Gastrocnemius medialis (tissue), 4 donors: ENCODE measurements at regions not wholly inside any gene's neighbourhood (a gene's known extent, or its start where the extent isn't known, plus 50 kb on each side); places are given as distances from the start of the nearest gene placed in this dataset.

ENCODE experiments used
- ATAC-seq, 2 donors: fragments of 150-250 bp; one replicate each; pipeline ENCODE4 v1.9.1; 2016
- DNase-seq, 2 donors: peaks; one replicate each; pipeline ENCODE4 v3.0.0-alpha.2; 2019
- H3K27ac ChIP-seq, 4 donors: fragments of 200-600 bp; sonication (generic); 1 replicate in 1 of 4; 2 replicates in 3 of 4; pipeline ENCODE4 v1.5.1; 2016 to 2018; ENCODE audit warnings: mild to moderate bottlenecking in 2 of 4, moderate library complexity in 1 of 4
- H3K27me3 ChIP-seq, 3 donors: fragments of 200-600 bp; sonication (generic) in 2 of 3; 1 replicate in 1 of 3; 2 replicates in 2 of 3; pipeline versions ENCODE4 v1.5.1 to v1.6.0; 2016 to 2019; ENCODE audit warnings: mild to moderate bottlenecking in 1 of 3, moderate library complexity in 1 of 3
- H3K36me3 ChIP-seq, 2 donors: fragments of 200-600 bp; sonication (generic) in 1 of 2; one replicate each; pipeline ENCODE4 v1.5.1; 2017 to 2018
- H3K4me1 ChIP-seq, 2 donors: fragments of 200-600 bp; sonication (generic) in 1 of 2; one replicate each; pipeline ENCODE4 v1.5.1; 2016 to 2017; ENCODE audit warnings: mild to moderate bottlenecking in 2 of 2
- H3K4me3 ChIP-seq, 4 donors: fragments of 200-600 bp; sonication (generic) in 3 of 4; 1 replicate in 1 of 4; 2 replicates in 3 of 4; pipeline ENCODE4 v1.5.1; 2016 to 2019; ENCODE audit warnings: mild to moderate bottlenecking in 2 of 4
- H3K9me3 ChIP-seq, 3 donors: fragments of 200-600 bp; sonication (generic) in 2 of 3; 1 replicate in 1 of 3; 2 replicates in 2 of 3; pipeline ENCODE4 v1.5.1; 2016 to 2019
- CTCF ChIP-seq, 5 experiments: fragments of 450-650 bp in 3 of 5; fragments of 200-600 bp in 2 of 5; sonication (generic) in 2 of 5; IDR thresholded peaks in 4 of 5; conservative IDR thresholded peaks in 1 of 5; 1 replicate in 4 of 5; 2 replicates in 1 of 5; pipeline ENCODE4 v1.5.1; 2016 to 2019; ENCODE audit warnings: antibody characterized with exemption in 5 of 5, mild to moderate bottlenecking in 3 of 5, moderate library complexity in 3 of 5
- POLR2A ChIP-seq, 2 donors: fragments of 450-650 bp; IDR thresholded peaks; one replicate each; pipeline ENCODE4 v1.6.1; 2017; ENCODE audit warnings: antibody characterized with exemption in 2 of 2, mild to moderate bottlenecking in 2 of 2, moderate library complexity in 2 of 2
- in situ Hi-C, 4 donors: fragments of 200-750 bp; cut with MboI; loops; one replicate each; pipeline versions ENCODE4 v1.15.0 to v1.8.0; 2017; ENCODE audit warnings: low sequenced_read_pairs in 4 of 4
- intact Hi-C: fragments of 100-400 bp; cut with DNase I; formaldehyde crosslinking; loops from one replicate; pipeline ENCODE4 v1.15.1; 2023; ENCODE audit warnings: low total_unique reads

- Histone ChIP-seq H3K4me1 (no peaks in the 10 kb centered on the region), H3K9me3 (no peaks in the 10 kb centered on the region), H3K27me3 (no peaks in the 10 kb centered on the region), H3K36me3 (no peaks in the 10 kb centered on the region), H3K4me3 (no peak overlapping the region), H3K27ac (no peak overlapping the region)
- no peak for TF ChIP-seq CTCF (IDR thresholded peaks at IDR 0.05 in 4 of 5, conservative IDR thresholded peaks at IDR 0.05 in 1 of 5)
- no peak for TF ChIP-seq POLR2A (IDR thresholded peaks at IDR 0.05)
- DNase-seq (no peak), ATAC-seq (no peak)
- in situ Hi-C loops = no loop called here
- intact Hi-C loops = no loop called here
Measured at GRCh38 chr9:4435197-4435596, 55.1 kb upstream of the SLC1A1 start.

DNA sequence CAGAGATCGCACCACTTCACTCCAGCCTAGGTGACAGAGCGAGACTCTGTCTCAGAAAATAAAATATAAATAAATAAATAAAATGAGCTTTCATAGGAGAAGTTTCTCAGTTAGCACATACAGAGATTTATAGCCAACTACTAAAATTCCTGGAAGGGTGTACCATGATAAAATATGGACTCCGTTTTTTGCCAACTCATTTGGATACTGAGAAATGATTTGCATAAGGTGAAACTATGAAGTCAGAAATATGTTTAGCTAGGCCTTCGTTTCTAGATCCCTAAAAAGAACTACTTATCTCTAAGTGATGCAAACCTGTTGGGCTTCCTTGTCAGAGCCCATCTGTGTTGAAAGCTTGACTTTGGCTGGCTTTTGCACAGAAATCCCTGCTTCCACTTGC, 56.9 kb upstream of the SLC1A1 start:
- in situ Hi-C loops = no loop called here
- TF ChIP-seq POLR2A (IDR thresholded peaks at IDR 0.05) (no peak), CTCF (IDR thresholded peaks at IDR 0.05 in 4 of 5, conservative IDR thresholded peaks at IDR 0.05 in 1 of 5) (no peak)
- Histone ChIP-seq H3K4me3 (no peak overlapping the region), H3K36me3 (no peaks in the 10 kb centered on the region), H3K27ac (no peak overlapping the region), H3K4me1 (no peaks in the 10 kb centered on the region), H3K9me3 (no peaks in the 10 kb centered on the region), H3K27me3 (no peaks in the 10 kb centered on the region)
- no peak for ATAC-seq
- intact Hi-C loops = no loop called here
- no peak for DNase-seq

DNA sequence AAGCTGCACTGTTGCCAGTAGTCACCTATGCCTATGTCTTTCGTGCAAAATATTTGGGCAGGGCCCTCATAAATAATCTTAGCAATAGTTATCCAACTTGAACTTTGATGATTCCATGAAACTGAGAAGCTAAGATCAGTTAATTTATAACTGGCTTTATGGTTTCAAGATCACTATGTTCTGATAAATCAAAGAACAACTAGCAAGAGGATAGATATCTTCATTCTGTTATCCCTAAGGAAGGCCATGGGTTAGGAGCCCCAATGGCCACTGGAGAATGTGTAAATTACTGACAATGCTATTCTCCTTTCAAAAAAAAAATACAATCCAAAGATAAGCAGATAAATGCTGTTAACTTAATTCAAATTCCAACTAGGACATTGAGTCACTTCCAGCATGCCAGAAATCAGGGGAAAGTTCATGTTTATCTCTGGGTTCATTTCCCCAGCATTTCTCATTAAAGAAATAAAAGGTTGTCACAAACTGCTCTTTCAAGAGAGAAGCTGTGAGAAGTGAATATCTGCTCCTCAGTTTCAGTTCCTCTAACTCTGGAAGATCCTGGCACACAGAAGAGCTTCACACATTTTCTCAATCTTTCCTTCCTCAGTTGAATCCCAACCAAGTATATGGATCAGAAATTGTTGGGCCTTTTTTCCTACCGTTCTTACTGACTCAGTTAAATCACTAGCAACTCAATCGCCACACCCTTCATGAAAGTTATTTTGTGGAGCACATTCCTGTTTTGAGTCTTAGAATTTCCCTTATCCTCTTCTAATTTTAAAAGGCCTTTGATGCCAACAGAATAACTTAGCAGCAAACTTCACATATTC, 59.6 kb upstream of the SLC1A1 start:
- TF ChIP-seq CTCF (IDR thresholded peaks at IDR 0.05 in 4 of 5, conservative IDR thresholded peaks at IDR 0.05 in 1 of 5) (no peak), POLR2A (IDR thresholded peaks at IDR 0.05) (no peak)
- in situ Hi-C loops = no loop called here
- DNase-seq (no peak), ATAC-seq (no peak)
- H3K27ac ChIP-seq = no peak overlapping the region
- no peaks in the 10 kb centered on the region for H3K27me3 ChIP-seq
- intact Hi-C loops = no loop called here
- no peak overlapping the region for H3K4me3 ChIP-seq
- H3K36me3 ChIP-seq = no peaks in the 10 kb centered on the region
- H3K9me3 ChIP-seq = no peaks in the 10 kb centered on the region
- no peaks in the 10 kb centered on the region for H3K4me1 ChIP-seq

DNA sequence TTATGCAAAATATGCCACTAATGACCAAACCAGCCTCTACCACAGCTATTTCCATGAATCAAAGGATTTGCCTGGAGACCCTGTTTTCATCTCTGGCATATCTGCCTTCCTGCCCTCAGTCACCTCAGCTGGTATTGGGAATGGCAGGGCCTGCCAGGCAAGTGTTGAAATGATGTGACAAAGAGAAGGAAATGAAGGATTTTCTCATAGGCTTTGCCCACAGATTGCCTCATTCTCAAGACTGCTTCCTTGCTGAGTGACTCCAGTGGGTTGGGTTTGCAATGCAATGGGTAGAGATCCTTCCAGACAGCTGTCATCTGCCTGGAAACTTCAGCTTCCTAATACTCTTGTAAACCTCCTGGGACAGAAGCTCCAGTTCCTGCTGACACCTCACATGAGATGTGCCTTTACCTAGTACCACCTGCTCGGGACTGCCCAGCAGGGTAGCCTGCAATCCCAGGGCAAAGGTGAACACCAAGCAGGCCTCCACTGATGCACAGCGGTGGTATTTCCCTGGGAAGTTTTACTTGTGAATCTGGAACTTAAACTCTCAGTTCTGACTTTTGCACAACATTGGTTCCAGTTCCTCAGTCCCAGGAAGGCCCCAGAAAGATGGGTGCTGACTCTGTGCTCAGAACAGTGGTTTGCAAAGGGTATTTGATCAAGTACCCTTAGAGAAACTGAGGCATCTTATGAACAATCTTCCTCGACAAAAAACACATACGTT, 64.8 kb upstream of the SLC1A1 start:
- Histone ChIP-seq H3K4me1 (no peaks in the 10 kb centered on the region), H3K27ac (no peak overlapping the region), H3K9me3 (no peaks in the 10 kb centered on the region), H3K27me3 (no peaks in the 10 kb centered on the region), H3K4me3 (no peak overlapping the region), H3K36me3 (no peaks in the 10 kb centered on the region)
- intact Hi-C loops = no loop called here
- ATAC-seq (no peak), DNase-seq (no peak)
- in situ Hi-C loops = no loop called here
- TF ChIP-seq CTCF (IDR thresholded peaks at IDR 0.05 in 4 of 5, conservative IDR thresholded peaks at IDR 0.05 in 1 of 5) = no peak
- TF ChIP-seq POLR2A (IDR thresholded peaks at IDR 0.05) = no peak
